KMS-11 (cell line): ENCODE measurements at regions not wholly inside any gene's neighbourhood (a gene's known extent, or its start where the extent isn't known, plus 50 kb on each side); places are given as distances from the start of the nearest gene placed in this dataset.

ENCODE experiments used
- H2AFZ ChIP-seq: fragments of 200-600 bp; sonication (generic); 2 replicates; pipeline ENCODE4 v1.6.1; 2016; ENCODE audit warnings: antibody characterized with exemption, mixed run types, low read depth
- H3K27ac ChIP-seq: fragments of 200-600 bp; sonication (generic); 2 replicates; pipeline ENCODE4 v1.6.1; 2016; ENCODE audit warnings: mild to moderate bottlenecking, mixed run types
- H3K27me3 ChIP-seq: fragments of 200-600 bp; sonication (generic); 2 replicates; pipeline ENCODE4 v1.6.1; 2017; ENCODE audit warnings: mild to moderate bottlenecking, low read depth, mixed run types, moderate library complexity; ENCODE audit not compliant: insufficient read depth
- H3K36me3 ChIP-seq: fragments of 200-600 bp; sonication (generic); 2 replicates; pipeline ENCODE4 v1.6.1; 2017; ENCODE audit warnings: mild to moderate bottlenecking, mixed run types; ENCODE audit not compliant: insufficient read depth
- H3K4me1 ChIP-seq: fragments of 200-600 bp; sonication (generic); 2 replicates; pipeline ENCODE4 v1.6.1; 2016; ENCODE audit warnings: mild to moderate bottlenecking, low read depth, mixed run types; ENCODE audit not compliant: poor library complexity, severe bottlenecking
- H3K4me2 ChIP-seq: fragments of 200-600 bp; sonication (generic); 2 replicates; pipeline ENCODE4 v1.7.0; 2016; ENCODE audit warnings: mild to moderate bottlenecking, mixed run types
- H3K4me3 ChIP-seq: fragments of 200-600 bp; sonication (generic); IDR thresholded peaks from 2 replicates; pipeline ENCODE4 v1.6.1; 2017; ENCODE audit warnings: low read depth, low read length, mixed read lengths; ENCODE audit not compliant: insufficient read depth
- H3K79me2 ChIP-seq: fragments of 200-600 bp; sonication (generic); 2 replicates; pipeline ENCODE4 v1.6.1; 2016; ENCODE audit warnings: low read depth, mixed run types; ENCODE audit not compliant: insufficient read depth
- H3K9ac ChIP-seq: fragments of 200-600 bp; sonication (generic); 2 replicates; pipeline ENCODE4 v1.6.1; 2016; ENCODE audit warnings: mild to moderate bottlenecking, mixed run types
- H4K20me1 ChIP-seq: fragments of 200-600 bp; sonication (generic); 2 replicates; pipeline ENCODE4 v1.6.1; 2016; ENCODE audit warnings: mild to moderate bottlenecking, mixed run types; ENCODE audit not compliant: insufficient read depth
- TF ChIP-seq, protein P1 (sequence below): fragments of 200-600 bp; sonication (generic); conservative IDR thresholded peaks from 2 replicates; pipeline ENCODE4 v1.6.1; 2017; ENCODE audit warnings: low read depth, mild to moderate bottlenecking, antibody characterized with exemption, low read length, moderate library complexity, mixed read lengths

DNA sequence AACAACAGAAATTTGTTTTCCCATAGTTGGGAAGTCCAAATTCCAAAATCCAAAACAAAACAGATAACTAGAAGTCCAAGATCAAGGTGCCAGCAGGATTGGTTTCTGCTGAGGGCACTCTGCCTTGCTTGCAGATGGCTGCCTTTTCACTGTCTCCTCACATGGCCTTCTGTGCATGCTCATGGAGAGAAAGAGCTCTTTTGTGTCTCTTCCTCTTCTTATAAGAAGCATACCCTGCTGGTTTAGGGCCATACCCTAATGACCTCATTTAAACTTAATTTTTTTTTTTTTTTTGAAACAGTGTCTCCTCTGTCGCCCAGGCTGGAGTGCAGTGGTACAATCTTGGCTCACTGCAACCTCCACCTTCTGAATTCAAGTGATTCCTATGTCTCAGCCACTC lies 1974.1 kb upstream of the PCDH20 start:
- Histone ChIP-seq H2AFZ (no peak overlapping the region), H3K27me3 (no peaks in the 10 kb centered on the region), H3K4me1 (no peaks in the 10 kb centered on the region), H3K4me3 (no peak overlapping the region), H3K79me2 (no peaks in the 10 kb centered on the region), H3K27ac (no peak overlapping the region), H3K4me2 (no peak overlapping the region), H3K36me3 (no peaks in the 10 kb centered on the region), H3K9ac (no peak overlapping the region), H4K20me1 (no peaks in the 10 kb centered on the region)
- TF ChIP-seq, protein P1, sequence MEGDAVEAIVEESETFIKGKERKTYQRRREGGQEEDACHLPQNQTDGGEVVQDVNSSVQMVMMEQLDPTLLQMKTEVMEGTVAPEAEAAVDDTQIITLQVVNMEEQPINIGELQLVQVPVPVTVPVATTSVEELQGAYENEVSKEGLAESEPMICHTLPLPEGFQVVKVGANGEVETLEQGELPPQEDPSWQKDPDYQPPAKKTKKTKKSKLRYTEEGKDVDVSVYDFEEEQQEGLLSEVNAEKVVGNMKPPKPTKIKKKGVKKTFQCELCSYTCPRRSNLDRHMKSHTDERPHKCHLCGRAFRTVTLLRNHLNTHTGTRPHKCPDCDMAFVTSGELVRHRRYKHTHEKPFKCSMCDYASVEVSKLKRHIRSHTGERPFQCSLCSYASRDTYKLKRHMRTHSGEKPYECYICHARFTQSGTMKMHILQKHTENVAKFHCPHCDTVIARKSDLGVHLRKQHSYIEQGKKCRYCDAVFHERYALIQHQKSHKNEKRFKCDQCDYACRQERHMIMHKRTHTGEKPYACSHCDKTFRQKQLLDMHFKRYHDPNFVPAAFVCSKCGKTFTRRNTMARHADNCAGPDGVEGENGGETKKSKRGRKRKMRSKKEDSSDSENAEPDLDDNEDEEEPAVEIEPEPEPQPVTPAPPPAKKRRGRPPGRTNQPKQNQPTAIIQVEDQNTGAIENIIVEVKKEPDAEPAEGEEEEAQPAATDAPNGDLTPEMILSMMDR: no peak

DNA sequence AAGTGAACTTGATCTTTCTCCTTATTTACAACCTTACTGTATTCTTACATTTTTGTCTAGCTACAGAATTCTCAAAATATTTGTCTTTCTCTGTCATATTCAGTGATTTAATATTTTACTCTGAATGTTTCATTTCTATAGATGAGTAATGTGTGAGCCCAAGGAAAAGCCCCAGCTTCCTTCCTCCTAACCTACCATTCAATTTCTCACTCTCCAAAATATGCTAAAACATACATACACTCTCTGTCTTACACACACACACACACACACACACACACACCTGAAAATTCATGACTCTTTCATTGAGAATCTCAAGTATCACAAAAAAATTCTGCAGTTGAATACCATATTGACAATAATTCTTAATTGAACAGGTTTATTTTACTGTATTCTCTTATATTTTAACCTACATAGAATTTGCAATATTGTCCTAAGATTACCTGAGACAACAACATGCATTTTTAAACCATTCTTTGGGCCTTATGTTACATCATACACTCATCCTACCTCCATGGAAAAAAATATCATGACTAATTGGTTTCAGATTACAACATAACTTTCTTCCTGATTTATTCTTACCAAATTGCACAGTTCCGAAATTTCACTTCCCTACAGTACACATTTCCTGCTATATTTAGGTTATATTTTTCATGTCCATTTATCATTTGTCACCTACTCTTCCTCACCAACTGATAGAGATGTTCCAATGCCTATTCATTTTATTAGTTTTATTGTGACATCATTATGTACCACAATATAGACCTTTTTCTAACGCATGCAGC lies 1965.6 kb upstream of the PCDH20 start:
- TF ChIP-seq, protein P1: no peak
- H3K36me3 ChIP-seq: no peaks in the 10 kb centered on the region
- H3K4me2 ChIP-seq: no peak overlapping the region
- H3K9ac ChIP-seq: no peak overlapping the region
- no peaks in the 10 kb centered on the region for H3K4me1 ChIP-seq
- H3K27me3 ChIP-seq: no peaks in the 10 kb centered on the region
- H3K79me2 ChIP-seq: no peaks in the 10 kb centered on the region
- H3K27ac ChIP-seq: no peak overlapping the region
- H4K20me1 ChIP-seq: no peaks in the 10 kb centered on the region
- H2AFZ ChIP-seq: no peak overlapping the region
- H3K4me3 ChIP-seq: no peak overlapping the region

DNA sequence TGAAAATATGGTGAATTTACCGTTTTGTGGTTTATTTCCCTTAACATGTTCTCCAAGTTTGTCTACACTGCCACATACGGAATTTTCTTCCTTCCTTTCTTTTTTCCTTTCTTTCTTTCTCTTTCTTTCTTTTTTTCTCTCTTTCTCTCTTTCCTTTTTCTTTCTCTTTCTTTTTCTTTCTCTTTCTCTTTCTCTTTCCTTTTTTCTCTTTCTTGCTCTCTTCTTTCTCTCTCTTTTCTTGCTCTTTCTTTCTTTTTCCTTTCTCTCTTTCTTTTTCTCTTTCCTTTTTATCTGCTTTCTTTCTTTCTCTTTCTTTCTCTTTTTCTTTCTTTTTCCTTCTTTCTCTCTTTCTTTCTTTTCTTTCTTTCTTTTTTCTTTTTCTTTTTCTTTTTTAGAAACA lies 1962.3 kb upstream of the PCDH20 start:
- H3K9ac ChIP-seq: no peak overlapping the region
- H3K27ac ChIP-seq: no peak overlapping the region
- TF ChIP-seq, protein P1: no peak
- H3K27me3 ChIP-seq: no peaks in the 10 kb centered on the region
- H4K20me1 ChIP-seq: no peaks in the 10 kb centered on the region
- no peaks in the 10 kb centered on the region for H3K36me3 ChIP-seq
- no peak overlapping the region for H3K4me3 ChIP-seq
- H3K4me2 ChIP-seq: no peak overlapping the region
- no peaks in the 10 kb centered on the region for H3K79me2 ChIP-seq
- H2AFZ ChIP-seq: no peak overlapping the region
- H3K4me1 ChIP-seq: no peaks in the 10 kb centered on the region

DNA sequence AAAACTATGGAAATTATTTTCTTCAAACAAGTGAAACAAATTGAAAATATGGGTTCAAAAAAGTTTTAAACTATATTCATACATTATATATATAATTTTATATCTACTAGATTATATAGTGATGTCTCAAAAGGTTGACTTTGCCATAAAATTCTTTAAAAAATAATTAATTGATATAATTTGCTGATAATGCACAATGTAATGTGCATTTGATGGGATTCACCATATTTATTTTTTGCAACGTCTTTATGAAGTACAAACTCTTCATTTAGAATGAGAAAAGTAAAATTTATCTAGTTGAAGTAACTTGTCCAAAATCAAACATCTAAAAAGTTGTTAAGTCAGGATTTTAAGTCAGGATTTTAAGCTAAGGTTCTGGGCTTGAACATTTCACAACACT lies 1954.5 kb upstream of the PCDH20 start:
- no peak overlapping the region for H3K4me3 ChIP-seq
- no peaks in the 10 kb centered on the region for H3K4me1 ChIP-seq
- no peak overlapping the region for H2AFZ ChIP-seq
- H3K4me2 ChIP-seq: no peak overlapping the region
- H3K79me2 ChIP-seq: no peaks in the 10 kb centered on the region
- H3K36me3 ChIP-seq: no peaks in the 10 kb centered on the region
- no peak overlapping the region for H3K27ac ChIP-seq
- no peaks in the 10 kb centered on the region for H3K27me3 ChIP-seq
- H4K20me1 ChIP-seq: no peaks in the 10 kb centered on the region
- TF ChIP-seq, protein P1: no peak
- H3K9ac ChIP-seq: no peak overlapping the region
